Activated CD4-positive, alpha-beta T cell treated with anti-CD3 and anti-CD28 coated beads, Interleukin-2, amount 50 U/mL, for 16 hours (primary cell): ENCODE measurements at regions not wholly inside any gene's neighbourhood (a gene's known extent, or its start where the extent isn't known, plus 50 kb on each side); places are given as distances from the start of the nearest gene placed in this dataset.
"Not testable (repeated sequence)": the region's sequence is repeated elsewhere in the genome, so short reads cannot be mapped to it uniquely, and the experiment has no call there.

Experiments
- DNase-seq: peaks from one replicate; pipeline ENCODE4 v3.0.0-alpha.2; 2020

DNA sequence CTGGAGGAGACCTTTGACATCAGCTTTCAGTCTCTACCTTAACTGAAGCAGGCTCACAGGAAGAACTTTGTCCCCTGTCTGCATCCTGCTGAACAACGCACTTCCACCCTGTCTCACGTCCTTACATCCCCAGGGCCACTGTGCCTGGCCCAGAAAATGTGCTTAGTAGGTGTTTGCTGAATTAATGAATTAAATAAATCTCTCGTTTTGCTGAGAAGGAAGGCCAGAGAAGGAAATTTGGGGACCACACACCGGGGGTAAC, 54.3 kb upstream of the CREB3L1 start:
- DNase-seq: no peak

- no peak for DNase-seq
Observed at GRCh38 chr11:46222490-46223251, 54.8 kb upstream of the CREB3L1 start.

- no peak for DNase-seq
Observed at GRCh38 chr11:46220313-46220712, 57.1 kb upstream of the CREB3L1 start.

DNA sequence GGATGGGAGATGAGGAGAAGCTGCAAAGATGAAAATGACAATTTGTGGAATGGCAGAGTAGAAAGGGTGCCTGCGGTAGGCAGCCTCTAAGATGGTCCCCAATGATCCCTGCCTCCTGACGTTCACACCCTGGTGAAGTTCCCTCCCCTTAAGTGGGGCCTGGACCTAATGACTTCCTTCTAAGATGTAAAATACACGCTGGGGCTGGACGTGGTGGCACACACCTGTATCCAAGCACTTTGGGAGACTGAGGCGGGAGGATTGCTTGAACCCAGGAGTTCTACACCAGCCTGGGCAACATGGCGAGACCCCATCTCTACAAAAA, 60.7 kb upstream of the CREB3L1 start:
- no peak for DNase-seq

GRCh38 chr11:46216019-46216764, 61.3 kb upstream of the CREB3L1 start:
- DNase-seq: no peak

GRCh38 chr11:46215208-46215931, 62.1 kb upstream of the CREB3L1 start:
- DNase-seq: no peak

GRCh38 chr11:46212720-46213119, 64.7 kb upstream of the CREB3L1 start:
- no peak for DNase-seq

DNA sequence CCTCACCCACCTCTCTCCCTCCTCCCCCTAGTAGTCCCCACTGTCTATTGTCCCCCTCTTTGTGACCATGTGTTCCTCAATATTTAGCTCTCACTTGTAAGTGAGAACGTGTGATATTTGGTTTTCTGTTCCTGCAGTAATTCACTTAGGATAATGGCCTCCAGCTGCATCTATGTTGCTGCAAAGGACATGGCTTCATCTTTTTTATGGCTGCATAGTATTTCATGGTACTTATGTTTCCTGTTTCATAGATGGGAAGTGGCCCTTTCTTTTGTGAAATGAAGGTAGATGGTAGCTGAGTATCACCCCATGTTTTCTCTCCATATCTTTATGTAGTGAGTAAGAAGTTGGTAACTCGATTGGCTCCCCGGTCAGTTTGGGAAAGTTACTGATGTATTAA, 66.6 kb upstream of the CREB3L1 start:
- DNase-seq: no peak

DNA sequence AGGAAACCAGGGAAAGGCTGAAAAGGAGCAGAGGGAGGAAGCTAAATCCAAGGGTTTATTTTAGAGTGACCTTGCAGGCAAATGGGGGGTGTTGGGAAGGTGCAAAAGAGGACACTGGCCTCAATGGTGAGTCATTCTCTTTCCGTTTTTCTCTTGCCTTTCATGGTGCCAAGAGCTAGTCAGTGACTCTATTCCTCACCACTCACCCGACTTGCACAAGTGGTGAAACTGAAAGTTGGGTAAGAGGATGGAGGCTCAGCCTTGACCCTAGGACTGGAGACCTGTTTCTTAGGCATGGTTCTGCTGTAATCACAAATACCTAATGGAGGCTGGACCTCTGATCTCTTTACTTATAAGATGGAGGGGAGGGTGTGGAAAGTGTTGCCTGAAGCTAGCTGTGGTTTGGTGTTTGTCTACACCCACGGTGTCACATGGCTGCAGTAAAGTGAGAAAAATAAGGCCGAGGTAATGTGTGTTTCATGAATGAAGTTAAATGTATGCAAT, 67.3 kb upstream of the CREB3L1 start:
- peak; percentile 32 for DNase-seq

- DNase-seq: not testable (repeated sequence)
Observed at GRCh38 chr11:46209624-46210023, 67.8 kb upstream of the CREB3L1 start.

DNA sequence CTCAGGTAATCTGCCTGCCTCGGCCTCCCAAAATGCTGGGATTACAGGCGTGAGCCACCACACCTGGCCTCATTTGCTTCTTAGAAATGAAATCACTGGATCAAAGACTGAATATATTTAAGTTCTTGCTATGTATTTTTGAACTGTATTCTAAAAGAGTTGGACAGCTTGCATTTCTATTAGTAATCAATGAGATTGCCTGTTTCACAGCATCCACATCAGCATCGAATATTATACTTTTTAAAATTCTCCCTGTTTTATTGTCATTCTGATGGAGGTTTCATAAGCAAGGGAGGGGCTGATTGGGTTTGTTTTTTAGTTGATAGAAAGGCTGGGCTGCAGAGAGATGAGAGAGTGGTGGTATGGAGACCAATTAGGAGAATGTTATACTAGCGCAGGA, 68.7 kb upstream of the CREB3L1 start:
- DNase-seq: no peak

DNA sequence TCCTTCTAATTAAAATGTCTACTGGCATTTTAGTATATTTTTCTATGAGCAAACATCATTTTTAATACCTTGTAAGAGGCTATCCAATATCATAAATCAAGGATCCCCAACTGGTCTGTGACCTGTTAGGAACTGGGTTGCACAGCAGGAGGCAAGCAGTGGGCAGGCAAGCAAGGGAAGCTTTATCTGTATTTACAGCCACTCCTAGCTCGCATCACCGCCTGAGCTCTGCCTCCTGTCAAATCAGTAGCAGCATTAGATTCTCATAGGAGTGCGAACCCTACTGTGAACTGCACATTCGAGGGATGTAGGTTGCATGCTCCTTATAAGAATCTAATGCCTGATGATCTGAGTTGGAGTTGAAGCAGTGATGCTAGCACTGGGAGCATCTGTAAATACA, 70.2 kb upstream of the CREB3L1 start:
- no peak for DNase-seq

DNA sequence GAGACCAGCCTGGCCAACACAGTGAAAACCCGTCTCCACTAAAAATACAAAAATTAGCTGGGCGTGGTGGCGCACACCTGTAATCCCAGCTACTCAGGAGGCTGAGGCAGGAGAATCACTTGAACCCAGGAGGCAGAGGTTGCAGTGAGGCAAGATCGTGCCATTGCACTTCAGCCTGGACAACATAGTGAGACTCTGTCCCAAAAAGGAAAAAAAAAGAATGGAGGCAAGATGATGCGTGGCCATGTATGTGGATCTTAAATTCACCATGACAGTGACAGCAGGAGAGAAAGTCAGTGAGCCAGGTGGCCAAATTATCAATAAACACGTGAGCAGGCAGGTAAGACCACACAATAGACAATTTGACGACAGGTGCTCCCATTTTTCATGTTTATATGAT, 73.0 kb upstream of the CREB3L1 start:
- DNase-seq: not testable (repeated sequence)

DNA sequence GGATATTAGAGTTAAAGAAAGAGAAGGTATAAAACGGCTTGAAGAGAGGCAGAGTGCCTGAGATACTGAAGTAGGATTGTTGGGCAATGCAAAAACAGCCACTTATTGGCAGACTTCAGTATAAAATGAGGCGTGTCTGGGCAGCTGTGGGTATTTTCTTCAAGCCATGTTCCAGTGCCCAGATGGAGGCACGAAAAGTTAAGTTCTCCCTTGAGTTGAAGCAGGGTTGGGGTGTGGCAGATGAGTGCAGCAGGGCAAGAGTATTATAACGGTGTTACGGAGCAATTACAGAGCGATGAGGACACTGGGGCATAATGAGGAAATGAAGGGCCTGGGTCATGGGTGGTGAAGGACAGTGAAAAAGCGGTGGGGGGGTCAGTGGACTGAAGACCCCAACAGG, 73.7 kb upstream of the CREB3L1 start:
- DNase-seq: no peak

DNA sequence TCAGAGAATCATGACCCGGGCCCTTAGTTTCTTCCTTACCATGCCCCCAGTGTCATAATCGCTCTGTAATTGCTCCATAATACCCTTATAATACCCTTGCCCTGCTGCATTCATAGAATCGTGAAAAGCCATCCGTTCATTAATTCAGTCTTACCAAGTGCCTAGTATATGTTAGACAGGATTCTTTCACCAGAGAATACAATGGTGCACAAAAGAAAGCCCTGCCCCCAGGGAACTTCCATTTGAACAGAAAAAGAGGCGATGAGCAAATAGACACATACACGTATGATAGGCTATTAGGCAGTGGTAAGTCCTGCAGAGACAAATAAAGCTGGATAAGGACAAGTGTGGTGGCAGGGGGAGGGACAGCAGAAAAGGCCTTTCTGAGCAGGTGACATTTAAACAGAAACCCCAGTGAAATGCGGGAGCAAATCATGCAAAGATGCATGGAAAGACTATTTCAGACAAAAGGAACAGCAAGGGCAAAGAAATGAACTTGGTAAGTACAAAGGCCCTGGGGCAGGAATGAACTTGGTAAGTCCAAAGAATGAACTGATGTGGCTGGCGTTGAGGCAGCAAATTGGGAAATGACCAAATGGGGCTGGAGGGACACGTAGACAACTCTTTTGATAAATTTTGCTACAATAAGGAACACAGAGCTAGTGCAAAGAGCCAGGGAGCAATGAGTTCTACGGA, 74.6 kb upstream of the CREB3L1 start:
- DNase-seq: no peak

GRCh38 chr11:46202149-46202548, 75.3 kb upstream of the CREB3L1 start:
- DNase-seq: no peak

GRCh38 chr11:46200537-46201281, 76.8 kb upstream of the CREB3L1 start:
- DNase-seq: no peak

GRCh38 chr11:46198245-46199240, 77.3 kb upstream of the PHF21A start:
- no peak for DNase-seq

GRCh38 chr11:46197421-46197820, 76.2 kb upstream of the PHF21A start:
- DNase-seq: no peak

GRCh38 chr11:46188017-46188416, 66.8 kb upstream of the PHF21A start:
- DNase-seq: no peak

DNA sequence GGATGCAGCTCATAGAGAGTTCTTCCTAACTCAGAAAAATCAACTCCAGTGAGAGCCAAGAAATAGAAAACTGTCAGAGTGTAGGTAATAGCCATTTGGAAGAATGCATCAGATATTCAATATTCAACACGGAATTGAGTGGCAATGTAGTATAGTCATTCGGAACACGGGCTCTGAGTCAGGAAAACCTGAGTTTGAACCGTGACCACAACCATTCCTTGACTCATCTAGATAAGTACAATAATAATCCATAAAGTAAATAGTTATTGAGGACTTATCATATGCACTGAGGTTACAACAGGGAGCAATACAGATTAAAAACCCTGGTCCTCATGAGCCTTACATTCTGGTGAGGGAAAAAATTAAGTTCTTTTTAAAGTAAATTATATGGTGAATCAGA, 62.6 kb upstream of the PHF21A start:
- DNase-seq: no peak
